ENCODE measurements at regions not wholly inside any gene's neighbourhood (a gene's known extent, or its start where the extent isn't known, plus 50 kb on each side); places are given as distances from the start of the nearest gene placed in this dataset.

GRCh38 chr6:155967322-155967721 lies 511.7 kb upstream of the NOX3 start:
- H3K4me3 ChIP-seq (ENCODE audit: low read length): no peak overlapping the region
- H3K4me1 ChIP-seq (ENCODE audit: insufficient read depth, low read length): no peaks in the 10 kb centered on the region
- no peaks in the 10 kb centered on the region for H3K36me3 ChIP-seq (ENCODE audit: insufficient read depth, low read length)
- H3K27me3 ChIP-seq (ENCODE audit: insufficient read depth, low read length): no peaks in the 10 kb centered on the region
- H2AFZ ChIP-seq (ENCODE audit: low read depth, low read length): no peak overlapping the region
- H3K9me3 ChIP-seq (ENCODE audit: low read length): no peaks in the 10 kb centered on the region

DNA sequence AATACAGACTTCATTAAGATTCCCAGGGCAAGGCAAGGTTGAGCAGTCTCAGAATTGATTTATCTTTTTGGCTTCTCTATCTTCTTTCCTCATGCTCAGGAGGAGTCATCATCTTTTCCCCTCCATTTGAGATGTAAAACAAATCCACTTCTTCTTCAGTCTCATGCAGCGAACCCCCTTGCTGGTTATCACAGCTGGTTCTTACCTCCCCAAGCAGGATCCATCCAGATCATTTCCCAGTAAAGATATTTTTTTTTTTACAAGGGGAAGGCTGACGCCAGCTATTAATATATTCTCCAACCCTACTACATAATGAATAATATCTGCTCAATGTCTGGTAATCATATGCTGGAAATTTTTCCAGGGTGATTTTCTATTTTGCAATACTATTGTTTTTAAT lies 508.9 kb upstream of the NOX3 start:
- Histone ChIP-seq H3K4me3 (ENCODE audit: low read length) (no peak overlapping the region), H3K36me3 (ENCODE audit: insufficient read depth, low read length) (no peaks in the 10 kb centered on the region), H3K4me1 (ENCODE audit: insufficient read depth, low read length) (no peaks in the 10 kb centered on the region), H2AFZ (ENCODE audit: low read depth, low read length) (no peak overlapping the region), H3K9me3 (ENCODE audit: low read length) (no peaks in the 10 kb centered on the region), H3K27me3 (ENCODE audit: insufficient read depth, low read length) (no peaks in the 10 kb centered on the region)

- H2AFZ ChIP-seq (ENCODE audit: low read depth, low read length): no peak overlapping the region
- H3K4me1 ChIP-seq (ENCODE audit: insufficient read depth, low read length): no peaks in the 10 kb centered on the region
- no peaks in the 10 kb centered on the region for H3K9me3 ChIP-seq (ENCODE audit: low read length)
- H3K36me3 ChIP-seq (ENCODE audit: insufficient read depth, low read length): no peaks in the 10 kb centered on the region
- H3K27me3 ChIP-seq (ENCODE audit: insufficient read depth, low read length): no peaks in the 10 kb centered on the region
- H3K4me3 ChIP-seq (ENCODE audit: low read length): no peak overlapping the region
Observed at GRCh38 chr6:155962276-155962675, 506.6 kb upstream of the NOX3 start.

GRCh38 chr6:155959898-155960495 lies 504.4 kb upstream of the NOX3 start:
- Histone ChIP-seq H2AFZ (ENCODE audit: low read depth, low read length) (no peak overlapping the region), H3K4me3 (ENCODE audit: low read length) (no peak overlapping the region), H3K27me3 (ENCODE audit: insufficient read depth, low read length) (no peaks in the 10 kb centered on the region), H3K36me3 (ENCODE audit: insufficient read depth, low read length) (no peaks in the 10 kb centered on the region), H3K4me1 (ENCODE audit: insufficient read depth, low read length) (no peaks in the 10 kb centered on the region), H3K9me3 (ENCODE audit: low read length) (no peaks in the 10 kb centered on the region)

- Histone ChIP-seq H3K4me1 (ENCODE audit: insufficient read depth, low read length) (no peaks in the 10 kb centered on the region), H2AFZ (ENCODE audit: low read depth, low read length) (no peak overlapping the region), H3K27me3 (ENCODE audit: insufficient read depth, low read length) (no peaks in the 10 kb centered on the region), H3K4me3 (ENCODE audit: low read length) (no peak overlapping the region), H3K9me3 (ENCODE audit: low read length) (no peaks in the 10 kb centered on the region), H3K36me3 (ENCODE audit: insufficient read depth, low read length) (no peaks in the 10 kb centered on the region)
Observed at GRCh38 chr6:155958550-155958949, 502.9 kb upstream of the NOX3 start.

GRCh38 chr6:155955038-155955437 lies 499.4 kb upstream of the NOX3 start:
- Histone ChIP-seq H3K9me3 (ENCODE audit: low read length) (no peaks in the 10 kb centered on the region), H3K36me3 (ENCODE audit: insufficient read depth, low read length) (no peaks in the 10 kb centered on the region), H3K4me3 (ENCODE audit: low read length) (no peak overlapping the region), H2AFZ (ENCODE audit: low read depth, low read length) (no peak overlapping the region), H3K27me3 (ENCODE audit: insufficient read depth, low read length) (no peaks in the 10 kb centered on the region), H3K4me1 (ENCODE audit: insufficient read depth, low read length) (no peaks in the 10 kb centered on the region)

DNA sequence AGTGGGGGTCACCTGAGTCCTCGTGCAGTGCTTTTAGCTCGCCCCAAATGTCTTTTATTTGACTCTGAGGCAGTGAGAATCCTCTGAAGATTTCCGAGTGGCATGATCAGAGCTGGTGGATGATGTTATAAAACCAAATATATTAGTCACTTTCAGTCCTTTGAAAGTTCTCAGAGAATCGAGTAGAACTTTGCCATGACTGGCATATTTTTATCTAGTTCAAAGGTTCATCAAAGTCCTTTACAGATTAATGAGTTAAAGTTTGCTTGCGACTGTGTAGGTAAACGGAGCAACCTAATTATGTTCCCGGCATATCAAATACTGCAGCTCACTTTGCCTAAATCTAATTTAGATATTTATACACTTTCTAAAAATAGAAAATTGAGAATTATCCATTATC lies 498.5 kb upstream of the NOX3 start:
- Histone ChIP-seq H3K27me3 (ENCODE audit: insufficient read depth, low read length) (no peaks in the 10 kb centered on the region), H2AFZ (ENCODE audit: low read depth, low read length) (no peak overlapping the region), H3K36me3 (ENCODE audit: insufficient read depth, low read length) (no peaks in the 10 kb centered on the region), H3K4me1 (ENCODE audit: insufficient read depth, low read length) (no peaks in the 10 kb centered on the region), H3K9me3 (ENCODE audit: low read length) (no peaks in the 10 kb centered on the region), H3K4me3 (ENCODE audit: low read length) (no peak overlapping the region)

DNA sequence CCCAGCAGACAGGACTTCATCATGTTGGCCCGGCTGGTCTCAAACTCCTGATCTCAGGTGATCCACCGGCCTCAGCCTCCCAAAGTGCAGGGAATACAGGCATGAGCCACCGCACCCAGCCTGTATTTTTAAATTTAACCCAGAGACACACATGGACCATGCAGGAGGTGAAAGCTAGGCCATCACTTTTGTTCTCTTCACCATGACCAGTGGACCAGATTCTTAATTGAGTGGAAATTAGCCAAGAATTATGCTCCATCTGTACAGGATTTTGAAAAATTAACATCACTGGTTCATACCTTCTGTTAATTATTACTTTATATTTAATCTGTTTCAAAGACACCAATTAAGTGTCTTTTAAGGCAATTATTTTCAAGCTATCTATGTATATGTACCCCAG lies 493.6 kb upstream of the NOX3 start:
- Histone ChIP-seq H3K9me3 (ENCODE audit: low read length) (no peaks in the 10 kb centered on the region), H3K36me3 (ENCODE audit: insufficient read depth, low read length) (no peaks in the 10 kb centered on the region), H3K4me1 (ENCODE audit: insufficient read depth, low read length) (no peaks in the 10 kb centered on the region), H3K4me3 (ENCODE audit: low read length) (no peak overlapping the region), H3K27me3 (ENCODE audit: insufficient read depth, low read length) (no peaks in the 10 kb centered on the region), H2AFZ (ENCODE audit: low read depth, low read length) (no peak overlapping the region)

DNA sequence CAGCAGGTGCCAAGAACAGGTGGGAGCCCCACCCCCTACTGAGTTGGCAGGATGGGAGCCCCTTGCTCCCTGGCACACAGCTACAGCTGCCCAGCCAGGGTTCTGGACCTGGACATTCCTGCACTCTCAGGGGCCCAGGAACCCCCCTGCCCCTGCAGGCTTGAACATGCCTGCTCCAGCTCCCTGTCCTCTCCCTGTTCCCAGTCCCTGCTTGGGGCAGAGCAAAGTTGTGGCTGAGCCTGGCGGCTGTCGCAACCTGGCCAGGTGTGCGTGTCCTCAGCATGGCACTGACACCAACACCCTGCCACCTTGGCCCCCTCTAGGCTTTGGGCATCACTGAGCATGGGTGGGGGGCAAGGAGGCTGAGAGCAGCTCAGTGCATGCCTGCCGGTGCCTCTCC lies 491.2 kb upstream of the NOX3 start:
- Histone ChIP-seq H2AFZ (ENCODE audit: low read depth, low read length) (no peak overlapping the region), H3K36me3 (ENCODE audit: insufficient read depth, low read length) (no peaks in the 10 kb centered on the region), H3K4me3 (ENCODE audit: low read length) (no peak overlapping the region)

GRCh38 chr6:155943635-155944034 lies 488.0 kb upstream of the NOX3 start:
- H3K9me3 ChIP-seq (ENCODE audit: low read length): no peaks in the 10 kb centered on the region
- no peaks in the 10 kb centered on the region for H3K27me3 ChIP-seq (ENCODE audit: insufficient read depth, low read length)
- no peaks in the 10 kb centered on the region for H3K4me1 ChIP-seq (ENCODE audit: insufficient read depth, low read length)
- no peak overlapping the region for H3K4me3 ChIP-seq (ENCODE audit: low read length)
- H2AFZ ChIP-seq (ENCODE audit: low read depth, low read length): no peak overlapping the region
- H3K36me3 ChIP-seq (ENCODE audit: insufficient read depth, low read length): no peaks in the 10 kb centered on the region

More for the DNA sequence above, 491.2 kb upstream of the NOX3 start:
- no peaks in the 10 kb centered on the region for H3K9me3 ChIP-seq (ENCODE audit: low read length)
- H3K27me3 ChIP-seq (ENCODE audit: insufficient read depth, low read length): no peaks in the 10 kb centered on the region
- no peaks in the 10 kb centered on the region for H3K4me1 ChIP-seq (ENCODE audit: insufficient read depth, low read length)

DNA sequence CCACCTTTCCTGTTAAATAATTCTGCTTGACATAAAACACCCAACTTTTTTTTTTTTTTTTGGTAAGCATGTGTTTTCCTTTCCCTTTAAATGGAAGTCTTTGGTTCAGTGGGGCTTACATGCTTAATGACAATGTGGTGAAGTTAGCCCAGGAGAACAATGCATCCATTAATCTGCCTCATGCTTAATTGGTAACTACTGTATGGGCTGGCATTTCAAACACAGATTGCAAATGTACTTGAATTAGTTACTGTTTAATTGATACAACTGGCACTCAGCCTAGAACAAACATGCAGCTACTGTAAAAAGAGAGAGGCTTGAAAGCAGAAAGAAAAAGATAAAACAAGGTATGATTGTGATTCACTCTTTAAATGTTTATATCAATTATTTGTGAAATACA lies 483.6 kb upstream of the NOX3 start:
- H3K9me3 ChIP-seq (ENCODE audit: low read length): no peaks in the 10 kb centered on the region

DNA sequence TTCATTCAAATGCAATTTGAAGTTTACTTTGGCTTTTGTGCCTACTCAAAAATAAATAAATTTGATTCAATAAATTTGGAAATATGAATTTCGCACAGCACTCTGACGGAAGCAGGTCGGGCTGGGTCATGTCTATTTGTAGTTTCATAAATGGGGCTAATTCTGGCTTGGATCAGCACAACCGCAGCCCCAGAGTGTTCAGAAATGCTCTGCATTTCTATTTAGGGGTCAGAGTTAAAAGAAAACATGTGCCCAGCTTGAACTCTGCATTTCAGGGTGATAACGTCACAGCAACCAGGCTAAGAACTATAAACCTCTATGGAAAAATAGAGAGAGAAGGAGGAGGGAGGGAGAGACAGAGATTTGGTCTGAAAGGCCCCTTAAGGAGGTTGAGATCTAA lies 480.9 kb upstream of the NOX3 start:
- Histone ChIP-seq H3K4me1 (ENCODE audit: insufficient read depth, low read length) (no peaks in the 10 kb centered on the region), H3K4me3 (ENCODE audit: low read length) (no peak overlapping the region), H2AFZ (ENCODE audit: low read depth, low read length) (no peak overlapping the region), H3K9me3 (ENCODE audit: low read length) (no peaks in the 10 kb centered on the region), H3K36me3 (ENCODE audit: insufficient read depth, low read length) (no peaks in the 10 kb centered on the region), H3K27me3 (ENCODE audit: insufficient read depth, low read length) (no peaks in the 10 kb centered on the region)

More for the DNA sequence above, 483.6 kb upstream of the NOX3 start:
- H3K4me3 ChIP-seq (ENCODE audit: low read length): no peak overlapping the region
- no peaks in the 10 kb centered on the region for H3K27me3 ChIP-seq (ENCODE audit: insufficient read depth, low read length)
- no peak overlapping the region for H2AFZ ChIP-seq (ENCODE audit: low read depth, low read length)
- no peaks in the 10 kb centered on the region for H3K4me1 ChIP-seq (ENCODE audit: insufficient read depth, low read length)
- H3K36me3 ChIP-seq (ENCODE audit: insufficient read depth, low read length): no peaks in the 10 kb centered on the region

DNA sequence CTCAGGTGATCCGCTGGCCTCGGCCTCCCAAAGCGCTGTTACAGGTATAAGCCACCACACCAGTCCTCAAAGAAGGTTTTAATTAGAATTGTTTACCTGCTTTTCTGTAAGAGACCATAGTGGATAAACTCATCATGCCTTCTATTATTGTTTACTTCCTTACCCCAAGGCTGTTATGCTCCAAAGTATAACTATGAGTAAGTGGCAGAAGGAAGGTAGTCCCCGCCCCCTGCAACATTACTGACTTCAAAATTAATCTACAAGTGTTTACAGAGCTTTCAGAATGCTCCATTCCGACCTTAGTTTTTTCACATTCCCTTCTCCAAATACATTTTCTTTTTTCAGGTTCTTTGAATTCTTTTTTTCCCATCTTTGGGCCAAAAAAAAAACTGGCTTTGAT lies 480.5 kb upstream of the NOX3 start:
- no peak overlapping the region for H2AFZ ChIP-seq (ENCODE audit: low read depth, low read length)
- H3K4me1 ChIP-seq (ENCODE audit: insufficient read depth, low read length): no peaks in the 10 kb centered on the region
- no peaks in the 10 kb centered on the region for H3K9me3 ChIP-seq (ENCODE audit: low read length)
- H3K36me3 ChIP-seq (ENCODE audit: insufficient read depth, low read length): no peaks in the 10 kb centered on the region
- H3K27me3 ChIP-seq (ENCODE audit: insufficient read depth, low read length): no peaks in the 10 kb centered on the region
- no peak overlapping the region for H3K4me3 ChIP-seq (ENCODE audit: low read length)

DNA sequence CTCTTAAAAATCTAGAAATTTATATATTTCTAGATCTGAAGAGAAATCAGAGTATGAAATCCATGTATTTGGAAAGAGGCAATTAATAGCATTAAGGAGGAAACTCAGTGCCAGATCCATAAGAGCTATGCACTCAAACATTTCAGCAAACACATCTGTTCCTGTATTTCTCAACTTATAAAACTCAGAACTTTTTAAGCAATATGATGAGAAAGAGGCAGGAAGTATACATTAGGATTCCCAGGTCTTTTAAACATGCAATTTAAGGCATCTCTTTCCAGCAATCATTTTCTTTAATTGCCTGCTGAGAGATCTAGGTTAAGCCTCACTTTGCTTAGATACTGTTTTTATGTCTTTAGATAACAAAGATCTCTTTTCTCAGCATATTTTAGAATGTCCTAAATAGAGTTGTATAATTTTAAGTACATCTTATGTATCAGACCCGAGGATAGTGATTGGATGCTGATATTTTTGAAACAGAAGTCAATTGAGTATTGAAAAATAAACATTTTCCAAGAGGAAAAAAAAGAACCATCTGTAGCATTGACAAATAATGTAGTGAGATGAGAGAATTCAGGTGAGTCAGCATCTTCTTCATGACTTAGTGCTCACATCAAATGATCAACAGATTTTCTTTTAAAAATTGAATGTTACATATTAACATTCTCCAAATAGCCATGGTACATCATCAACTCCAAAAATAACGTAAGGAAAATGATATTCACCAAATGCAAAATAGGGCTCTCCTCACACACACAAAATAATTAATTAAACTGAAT lies 461.4 kb upstream of the NOX3 start:
- Histone ChIP-seq H3K36me3 (ENCODE audit: insufficient read depth, low read length) (no peaks in the 10 kb centered on the region), H3K4me1 (ENCODE audit: insufficient read depth, low read length) (no peaks in the 10 kb centered on the region), H2AFZ (ENCODE audit: low read depth, low read length) (no peak overlapping the region), H3K4me3 (ENCODE audit: low read length) (no peak overlapping the region), H3K27me3 (ENCODE audit: insufficient read depth, low read length) (no peaks in the 10 kb centered on the region), H3K9me3 (ENCODE audit: low read length) (no peaks in the 10 kb centered on the region)
